Colonic mucosa (tissue), 4 donors: ENCODE measurements at regions not wholly inside any gene's neighbourhood (a gene's known extent, or its start where the extent isn't known, plus 50 kb on each side); places are given as distances from the start of the nearest gene placed in this dataset.

Source experiments
- DNase-seq: peaks from one replicate; pipeline ENCODE4 v3.0.0-alpha.2; 2020
- H3K27ac ChIP-seq: fragments of 200-600 bp; one replicate; pipeline ENCODE4 v1.8.0; 2021
- H3K27me3 ChIP-seq: fragments of 200-600 bp; one replicate; pipeline ENCODE4 v1.8.0; 2021
- H3K36me3 ChIP-seq: fragments of 200-600 bp; one replicate; pipeline ENCODE4 v1.8.0; 2021
- H3K4me1 ChIP-seq: fragments of 200-600 bp; one replicate; pipeline ENCODE4 v1.8.0; 2021; ENCODE audit warnings: mild to moderate bottlenecking
- H3K4me3 ChIP-seq: fragments of 200-600 bp; one replicate; pipeline ENCODE4 v1.8.0; 2021
- H3K9ac ChIP-seq, 2 donors: one replicate each; pipeline ENCODE4 v1.7.0; 2013; ENCODE audit warnings: control low read depth in 2 of 2, low read depth in 2 of 2, low read length in 2 of 2
- H3K9me3 ChIP-seq: fragments of 200-600 bp; one replicate; pipeline ENCODE4 v1.8.0; 2021
- CTCF ChIP-seq: fragments of 200-600 bp; IDR thresholded peaks from one replicate; pipeline ENCODE4 v1.8.0; 2022; ENCODE audit warnings: antibody characterized with exemption, mild to moderate bottlenecking
- intact Hi-C: fragments of 100-400 bp; cut with DNase I; formaldehyde crosslinking; loops from one replicate; pipeline ENCODE4 v1.14.1; 2022
- donor health status: healthy.
- donor health status: DM: no; HTN: no; CAD: no.
- donor health status: DM: no; HTN: no; CAD: no.

- TF ChIP-seq CTCF: no peak
- Histone ChIP-seq H3K4me3 (no peak overlapping the region), H3K9me3 (no peaks in the 10 kb centered on the region), H3K9ac (no peak overlapping the region), H3K27ac (no peak overlapping the region), H3K4me1 (no peaks in the 10 kb centered on the region), H3K36me3 (no peaks in the 10 kb centered on the region), H3K27me3 (no peaks in the 10 kb centered on the region)
- no peak for DNase-seq
- intact Hi-C loops: no loop called here
Observed at GRCh38 chr15:31934821-31935220, 95.5 kb upstream of the CHRNA7 start.

GRCh38 chr15:31953478-31953877 lies 76.8 kb upstream of the CHRNA7 start:
- Histone ChIP-seq H3K9ac (no peak overlapping the region), H3K27me3 (no peaks in the 10 kb centered on the region), H3K9me3 (no peaks in the 10 kb centered on the region), H3K27ac (no peak overlapping the region), H3K4me3 (no peak overlapping the region), H3K36me3 (no peaks in the 10 kb centered on the region), H3K4me1 (no peaks in the 10 kb centered on the region)
- TF ChIP-seq CTCF: no peak
- DNase-seq: no peak
- intact Hi-C loops: no loop called here

- no peak for DNase-seq
- no peak for TF ChIP-seq CTCF
- no peaks in the 10 kb centered on the region for H3K36me3 ChIP-seq
- H3K4me1 ChIP-seq: no peaks in the 10 kb centered on the region
- H3K4me3 ChIP-seq: no peak overlapping the region
- H3K9ac ChIP-seq: no peak overlapping the region
- no peaks in the 10 kb centered on the region for H3K9me3 ChIP-seq
- H3K27ac ChIP-seq: no peak overlapping the region
- no peaks in the 10 kb centered on the region for H3K27me3 ChIP-seq
- intact Hi-C loops: no loop called here
Observed at GRCh38 chr15:31954374-31955172, 75.7 kb upstream of the CHRNA7 start.

- no peak for DNase-seq
- Histone ChIP-seq H3K9me3 (no peaks in the 10 kb centered on the region), H3K9ac (no peak overlapping the region), H3K4me1 (no peaks in the 10 kb centered on the region), H3K4me3 (no peak overlapping the region), H3K36me3 (no peaks in the 10 kb centered on the region), H3K27ac (no peak overlapping the region), H3K27me3 (no peaks in the 10 kb centered on the region)
- TF ChIP-seq CTCF: no peak
- intact Hi-C loops: no loop called here
Observed at GRCh38 chr15:31955734-31956133, 74.6 kb upstream of the CHRNA7 start.

- H3K4me1 ChIP-seq: no peaks in the 10 kb centered on the region
- no peak overlapping the region for H3K9ac ChIP-seq
- no peaks in the 10 kb centered on the region for H3K9me3 ChIP-seq
- H3K27me3 ChIP-seq: no peaks in the 10 kb centered on the region
- intact Hi-C loops: no loop called here
- no peak overlapping the region for H3K4me3 ChIP-seq
- H3K36me3 ChIP-seq: no peaks in the 10 kb centered on the region
- DNase-seq: no peak
- no peak overlapping the region for H3K27ac ChIP-seq
- no peak for TF ChIP-seq CTCF
Observed at GRCh38 chr15:31957581-31957980, 72.7 kb upstream of the CHRNA7 start.
